Fibroblast of skin of back (primary cell): ENCODE measurements at regions not wholly inside any gene's neighbourhood (a gene's known extent, or its start where the extent isn't known, plus 50 kb on each side); places are given as distances from the start of the nearest gene placed in this dataset.

Source experiments
- DNase-seq: peaks from one replicate; pipeline ENCODE4 v3.0.0-alpha.2; 2013

DNA sequence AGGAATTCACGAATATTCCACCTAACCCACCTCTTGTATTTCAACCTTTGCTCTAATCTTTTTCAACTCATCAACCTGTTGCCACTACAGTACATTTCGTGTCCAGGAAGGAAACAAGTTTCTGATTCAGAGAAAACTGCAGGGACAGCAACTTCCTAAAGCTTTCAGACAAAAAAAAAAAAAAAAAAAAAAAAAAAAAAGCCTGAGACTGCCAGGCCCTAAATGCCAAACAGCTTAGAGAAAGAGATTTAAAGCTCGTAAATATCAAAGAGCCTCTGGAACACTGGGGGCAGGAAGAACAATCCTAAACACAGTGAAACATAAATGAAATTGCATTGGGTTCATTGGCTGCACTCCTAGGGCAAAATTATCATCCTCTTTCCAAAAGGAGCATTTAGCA lies 411.2 kb upstream of the SPTLC3 start:
- DNase-seq: no peak

DNA sequence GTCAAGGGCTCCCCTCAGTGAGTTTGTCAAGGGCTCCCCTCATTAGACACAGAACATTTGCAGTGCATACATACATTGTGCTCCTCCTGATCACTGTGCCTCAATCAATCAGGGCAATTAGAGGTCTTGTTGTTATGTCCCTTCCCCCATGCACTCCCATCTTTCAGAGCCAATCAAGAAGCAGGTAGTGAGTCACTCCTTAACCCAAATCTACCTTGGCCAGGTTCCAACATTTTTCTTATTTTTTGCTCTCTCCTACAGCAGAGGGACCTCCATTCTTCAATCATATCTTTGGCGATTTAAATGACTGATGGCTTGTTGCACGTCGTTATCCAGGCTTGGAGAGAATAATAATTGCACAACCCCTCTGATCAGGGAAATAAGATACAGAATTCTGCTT lies 409.9 kb upstream of the SPTLC3 start:
- no peak for DNase-seq

DNA sequence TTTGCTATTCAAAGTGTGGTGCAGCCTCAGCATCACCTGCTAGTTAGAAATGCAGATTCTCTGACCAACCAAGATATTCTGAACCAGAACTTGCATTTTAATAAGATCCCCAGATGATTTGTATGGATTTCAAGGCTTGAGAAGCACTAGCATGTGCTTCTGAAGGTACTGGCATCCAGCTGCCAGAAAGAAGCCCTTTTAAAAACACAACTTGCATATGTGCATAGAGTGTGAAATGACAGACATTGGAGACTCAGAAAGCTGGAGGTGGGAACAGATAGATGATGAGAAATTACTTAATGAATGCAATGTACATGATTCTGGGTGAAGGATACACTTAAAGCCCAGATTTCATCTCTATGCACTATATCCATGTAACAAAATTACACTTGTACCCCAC lies 409.3 kb upstream of the SPTLC3 start:
- DNase-seq: no peak

DNA sequence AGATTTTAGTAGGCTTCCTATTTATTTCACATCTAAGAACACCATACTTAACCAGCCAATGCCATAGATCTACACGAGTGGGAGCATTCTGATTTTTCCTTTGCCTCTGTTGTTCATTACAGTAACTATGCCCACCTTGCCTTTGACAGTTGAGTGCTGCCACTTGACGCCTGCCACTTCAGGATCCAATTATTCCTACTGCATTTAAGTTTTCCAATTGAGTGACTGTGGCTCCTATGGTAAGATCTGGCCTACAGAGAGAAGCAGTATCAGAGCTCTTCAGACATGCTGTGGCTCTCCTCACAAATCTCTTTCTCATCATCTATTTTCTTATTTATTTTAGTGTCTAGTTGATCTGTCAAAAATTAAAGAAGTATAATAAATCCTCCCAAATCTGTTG lies 403.0 kb upstream of the SPTLC3 start:
- DNase-seq: no peak

DNA sequence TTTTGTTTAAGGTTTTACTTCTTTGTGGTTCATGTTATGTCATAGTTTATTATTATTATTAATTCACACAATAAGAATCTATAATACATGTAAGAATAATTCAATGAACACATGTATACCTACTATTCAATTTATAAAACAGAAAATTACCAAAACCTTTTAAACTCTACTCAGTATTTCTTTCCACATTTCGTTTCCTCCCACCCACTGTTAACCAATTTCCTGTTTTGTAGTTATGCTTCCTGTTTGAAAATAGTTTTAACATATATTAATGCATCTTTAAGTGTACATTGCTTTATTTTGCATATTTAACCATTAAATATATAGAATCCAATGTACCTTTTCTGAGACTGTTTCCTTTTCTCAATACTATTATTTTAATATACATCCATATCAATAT lies 397.9 kb upstream of the SPTLC3 start:
- DNase-seq: no peak

DNA sequence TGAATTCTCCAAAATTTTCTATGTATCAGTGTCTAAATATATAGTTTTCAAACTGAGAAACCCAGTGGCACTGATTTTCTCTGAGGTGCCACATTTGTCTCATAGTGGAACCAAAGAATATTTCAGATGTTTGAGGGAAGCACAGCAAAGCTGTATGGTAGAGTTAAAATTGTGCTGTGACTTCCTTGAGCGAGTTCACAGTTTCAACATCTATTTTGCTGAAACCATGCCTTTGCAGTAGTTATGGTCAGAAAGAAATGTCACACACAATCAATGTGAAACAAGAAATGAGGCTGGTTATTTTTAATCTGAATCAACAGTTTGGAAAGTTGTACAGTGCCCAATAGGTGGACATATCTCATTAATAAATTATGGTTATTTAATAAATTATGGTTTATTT lies 394.0 kb upstream of the SPTLC3 start:
- DNase-seq: no peak

DNA sequence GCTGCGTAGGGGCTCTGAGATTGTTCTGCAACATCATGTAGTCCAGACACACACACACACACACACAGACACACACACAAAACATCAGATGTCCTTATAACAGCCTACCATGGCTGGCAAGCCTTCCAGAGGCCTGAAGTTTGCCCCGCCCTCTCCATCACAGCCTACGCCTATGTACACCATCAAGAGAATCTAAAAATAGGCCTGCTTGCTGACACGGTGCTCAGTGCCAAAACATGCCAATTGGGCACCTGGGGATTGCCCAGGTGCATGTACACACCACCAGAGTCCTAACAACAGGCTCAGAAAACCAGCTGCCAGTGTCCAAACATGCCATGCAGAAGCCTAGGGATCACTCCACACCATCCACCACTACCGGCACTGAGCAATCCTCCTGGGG lies 391.7 kb upstream of the SPTLC3 start:
- no peak for DNase-seq

DNA sequence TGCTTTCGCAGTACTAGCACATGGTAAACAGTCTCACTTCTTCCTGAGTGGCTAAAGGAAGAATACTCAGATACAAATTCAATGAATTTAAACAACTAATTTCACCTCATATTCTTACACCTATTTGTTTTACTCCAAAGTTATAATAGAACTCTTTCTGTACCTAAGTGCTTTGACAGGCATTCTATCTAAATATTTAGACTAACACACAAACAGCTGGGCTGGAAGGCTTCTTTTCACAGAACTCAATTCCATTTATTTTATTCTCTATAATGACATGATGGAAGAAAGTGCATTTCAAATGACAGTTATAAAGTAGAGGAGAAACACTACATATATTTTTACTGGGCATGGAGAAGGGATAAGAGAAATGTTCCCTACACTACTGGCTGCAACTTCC lies 384.9 kb upstream of the SPTLC3 start:
- no peak for DNase-seq

DNA sequence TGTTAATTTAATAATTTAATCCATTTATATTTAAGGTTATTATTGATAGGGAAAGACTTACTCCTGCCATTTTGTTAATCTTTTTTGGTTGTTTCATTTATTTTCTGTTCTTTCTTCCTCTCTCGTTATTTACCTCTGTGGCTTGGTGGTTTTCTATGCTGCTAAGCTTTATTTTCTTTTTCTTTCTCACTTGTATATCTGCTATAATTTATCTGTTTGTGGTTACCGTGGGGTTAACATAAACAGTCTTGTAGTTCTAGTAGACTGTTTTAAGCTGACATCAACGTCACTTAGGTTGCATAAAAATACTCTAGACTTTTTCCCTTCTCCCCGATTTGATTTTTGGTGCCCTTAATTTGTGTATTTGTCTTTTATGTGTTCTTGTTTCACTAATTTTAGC lies 381.3 kb upstream of the SPTLC3 start:
- no peak for DNase-seq

DNA sequence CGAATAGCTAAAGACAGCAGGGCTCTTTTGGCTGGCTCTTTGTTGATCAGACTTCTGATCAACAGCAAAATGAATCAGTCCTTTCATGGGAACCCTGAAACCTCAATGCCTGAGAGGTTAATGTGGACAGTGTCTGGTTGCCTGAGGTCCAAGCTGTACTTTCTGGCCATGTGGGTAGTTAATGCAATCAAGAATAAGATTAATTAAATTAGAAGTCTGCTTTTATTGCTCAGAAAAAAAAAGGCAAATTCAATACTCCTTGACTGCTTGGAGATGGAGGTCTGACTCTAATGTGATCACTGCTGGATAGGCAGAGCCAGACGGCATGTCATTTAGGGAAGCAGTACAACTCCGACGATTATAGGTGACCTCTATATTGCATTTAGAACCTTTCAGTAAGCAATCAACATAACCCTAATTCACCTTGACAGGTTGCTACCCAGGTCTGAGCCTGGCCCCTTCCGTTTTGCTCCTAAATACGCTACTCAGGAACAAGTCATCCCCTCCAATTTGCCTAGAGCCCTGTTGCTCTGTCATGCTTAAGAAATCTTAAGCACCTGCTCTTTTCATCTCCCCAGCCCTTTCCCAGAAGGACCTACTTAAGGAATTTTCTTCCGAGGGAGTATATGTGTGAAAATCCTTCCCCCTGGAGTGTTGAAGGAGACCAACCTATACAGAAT lies 370.0 kb upstream of the SPTLC3 start:
- no peak for DNase-seq

DNA sequence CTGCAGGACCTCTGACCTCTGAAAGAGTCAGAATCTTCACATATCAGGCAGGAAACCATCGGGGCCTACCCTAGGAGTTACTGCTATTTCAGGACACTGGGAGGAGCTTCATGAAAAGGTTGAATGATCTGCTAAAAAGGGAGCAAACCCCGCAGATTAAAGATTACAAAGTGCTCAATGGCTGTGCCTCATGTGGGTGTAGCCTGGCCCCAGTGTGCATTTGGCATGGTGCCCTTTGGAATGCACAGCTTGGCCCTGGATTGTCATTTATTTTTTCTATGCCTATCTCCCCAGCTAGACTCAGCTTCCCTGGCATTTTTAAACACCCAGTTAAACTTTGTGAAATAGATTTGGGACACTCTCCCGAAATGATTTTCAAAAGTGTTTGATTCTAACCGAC lies 368.5 kb upstream of the SPTLC3 start:
- no peak for DNase-seq

DNA sequence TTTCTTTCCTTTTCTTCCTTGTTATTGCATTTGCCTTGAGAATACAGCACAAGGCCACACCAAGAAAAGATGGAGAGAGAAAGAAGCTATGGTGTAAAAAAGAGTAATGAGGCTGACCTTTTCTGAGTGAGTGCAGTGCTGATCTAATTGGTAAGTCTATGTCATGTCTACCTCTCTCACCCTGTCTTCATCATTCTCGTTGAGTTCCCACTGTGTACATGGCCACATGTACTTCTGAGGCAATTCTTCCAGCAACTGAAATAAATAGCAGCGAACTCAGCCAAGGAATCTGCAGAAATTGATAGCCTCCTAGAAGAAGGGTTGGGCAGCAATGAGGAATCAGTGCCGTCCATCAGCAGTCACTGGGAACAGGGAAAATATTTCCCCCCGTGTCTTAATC lies 367.2 kb upstream of the SPTLC3 start:
- DNase-seq: no peak

DNA sequence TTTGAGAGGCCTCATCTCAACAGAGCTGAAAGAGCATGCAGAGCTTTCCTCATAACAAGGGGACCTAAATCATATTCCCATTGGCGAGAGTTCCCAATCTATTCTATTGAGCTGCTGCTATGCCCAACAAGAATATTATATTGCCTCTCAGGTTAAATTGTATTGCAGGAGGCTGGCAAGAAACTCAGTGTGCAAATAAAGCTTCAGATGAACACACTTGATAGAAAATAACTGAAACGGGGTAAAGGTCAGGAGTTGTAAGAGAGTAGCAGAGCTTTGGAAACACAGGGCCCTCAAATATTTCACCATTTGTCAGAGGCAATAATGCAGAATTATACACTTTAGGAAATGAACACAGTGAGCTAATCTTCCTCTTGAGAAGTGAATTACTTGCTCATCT lies 364.3 kb upstream of the SPTLC3 start:
- no peak for DNase-seq

DNA sequence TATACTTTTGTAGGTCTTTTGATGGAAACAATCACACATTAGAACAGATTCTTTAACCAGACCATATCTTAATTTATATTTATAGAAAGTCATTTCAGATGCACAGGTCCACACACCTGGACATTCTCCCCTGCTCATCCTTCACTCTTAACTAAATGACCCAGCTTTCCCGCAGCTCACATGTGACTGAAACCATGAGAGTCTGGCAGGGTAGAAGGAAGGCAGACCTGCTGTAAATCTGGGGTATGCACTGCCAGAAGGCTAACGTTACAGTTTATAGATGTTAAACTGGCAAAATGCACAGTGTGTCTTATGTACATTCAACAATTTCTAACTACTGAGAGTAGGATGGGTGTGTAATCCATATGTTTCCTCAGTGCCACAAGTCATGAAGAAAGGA lies 359.5 kb upstream of the SPTLC3 start:
- no peak for DNase-seq

DNA sequence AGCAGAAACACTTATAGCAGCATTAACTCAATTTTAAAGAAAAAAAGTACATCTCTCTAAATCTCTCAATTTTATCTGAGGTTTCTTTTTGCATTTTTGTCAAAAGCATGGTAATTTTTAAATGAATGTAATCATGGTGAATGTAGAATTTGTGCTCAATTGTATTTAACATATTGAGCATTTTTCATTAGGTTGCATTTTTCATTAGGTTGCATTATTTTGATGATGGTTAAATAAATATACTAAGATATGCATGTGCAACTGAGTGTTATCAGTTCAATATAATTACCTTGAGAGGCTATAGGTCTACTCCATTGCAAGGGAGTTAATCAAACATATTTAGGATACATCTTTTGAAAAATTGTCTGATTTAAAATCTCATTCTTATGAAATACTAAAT lies 355.1 kb upstream of the SPTLC3 start:
- DNase-seq: no peak

DNA sequence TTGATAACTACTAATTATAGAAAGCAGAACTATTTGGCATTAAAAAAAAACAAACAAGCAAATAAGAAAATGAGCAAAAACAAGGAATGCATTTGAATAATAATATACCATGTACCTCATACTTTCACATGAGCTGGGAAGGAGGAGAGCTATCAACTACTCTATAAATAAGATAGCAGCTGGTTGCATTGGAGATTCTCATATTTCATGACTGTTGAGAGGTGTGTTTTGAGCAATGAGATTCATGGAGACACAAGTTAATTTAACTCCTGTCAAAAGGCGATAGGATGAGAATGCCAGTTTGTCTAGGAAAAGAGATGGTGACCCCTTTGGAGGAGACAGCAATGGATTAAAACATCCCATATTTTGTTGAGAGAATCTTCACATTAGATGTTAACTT lies 348.8 kb upstream of the SPTLC3 start:
- no peak for DNase-seq

DNA sequence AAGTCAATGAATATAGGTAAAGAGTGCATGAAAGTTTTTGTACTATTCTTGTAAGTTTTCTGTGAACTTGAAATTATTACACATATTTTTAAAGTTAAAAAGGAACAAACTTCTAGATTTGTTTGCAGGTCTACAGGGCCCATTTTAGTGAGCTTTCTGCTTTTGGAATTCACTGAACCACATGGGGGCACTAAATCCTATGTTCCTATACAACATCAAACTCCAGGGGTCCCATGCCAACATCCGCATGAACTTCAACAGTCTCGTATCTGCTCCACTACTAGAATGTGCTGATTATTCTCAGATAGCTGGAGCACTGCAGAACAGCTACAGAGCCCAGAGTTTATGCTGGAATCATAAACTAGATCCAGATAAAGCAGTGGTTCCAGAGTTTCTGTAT lies 347.9 kb upstream of the SPTLC3 start:
- DNase-seq: no peak

DNA sequence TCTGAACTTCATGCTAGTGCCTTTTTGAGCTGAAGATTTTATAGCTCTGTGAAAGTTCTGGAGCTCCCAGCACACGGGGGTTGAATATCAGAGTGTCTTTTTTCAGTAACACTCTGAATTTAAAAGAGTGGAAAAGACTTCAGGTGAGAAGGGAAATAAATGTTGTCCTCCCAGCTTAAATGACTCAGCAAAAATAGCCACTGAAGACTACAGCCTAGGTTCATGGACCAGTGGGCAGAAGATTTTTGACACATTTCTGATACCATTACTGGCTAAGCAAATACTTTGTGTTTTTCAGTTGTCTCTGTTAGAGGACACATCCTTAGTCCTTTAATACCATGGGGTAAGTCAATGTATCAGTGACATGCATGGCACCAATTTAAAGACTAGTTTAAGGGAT lies 338.5 kb upstream of the SPTLC3 start:
- no peak for DNase-seq

DNA sequence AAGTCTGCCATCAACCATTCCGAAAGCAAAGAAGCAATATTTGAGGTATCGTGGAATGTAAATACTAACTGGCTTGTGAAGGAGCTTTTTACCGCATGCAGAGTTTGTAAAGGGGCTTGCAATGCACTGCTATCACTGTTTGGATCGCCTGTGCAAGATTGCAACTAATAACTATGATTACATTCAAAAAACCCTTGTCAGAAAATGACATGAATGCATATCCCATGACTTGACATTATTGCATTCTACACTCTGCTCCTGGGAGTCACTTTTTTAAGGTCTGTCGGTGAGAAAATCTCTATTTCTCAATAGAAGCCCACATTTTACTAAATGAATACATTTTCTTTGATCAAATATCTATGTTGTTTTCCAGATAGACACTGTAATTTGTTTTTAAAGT lies 335.4 kb upstream of the SPTLC3 start:
- DNase-seq: no peak

DNA sequence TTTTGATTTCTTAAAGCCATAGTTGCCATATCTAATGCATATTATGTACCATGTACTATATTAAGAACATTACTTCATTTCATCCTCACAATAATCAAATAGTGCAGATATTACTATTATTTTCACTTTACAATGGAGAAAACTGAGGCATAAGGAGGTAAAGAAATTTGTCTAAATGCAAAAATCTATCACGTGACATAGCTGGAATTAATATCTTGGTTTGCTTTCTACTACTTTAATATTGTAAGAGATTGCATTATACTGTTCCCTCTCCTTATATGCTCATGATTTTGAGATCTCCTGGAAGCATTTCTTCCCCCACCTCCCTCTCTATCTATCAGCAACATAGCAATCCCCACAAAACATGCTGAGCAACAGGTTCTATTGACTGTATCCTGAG lies 330.8 kb upstream of the SPTLC3 start:
- DNase-seq: no peak

DNA sequence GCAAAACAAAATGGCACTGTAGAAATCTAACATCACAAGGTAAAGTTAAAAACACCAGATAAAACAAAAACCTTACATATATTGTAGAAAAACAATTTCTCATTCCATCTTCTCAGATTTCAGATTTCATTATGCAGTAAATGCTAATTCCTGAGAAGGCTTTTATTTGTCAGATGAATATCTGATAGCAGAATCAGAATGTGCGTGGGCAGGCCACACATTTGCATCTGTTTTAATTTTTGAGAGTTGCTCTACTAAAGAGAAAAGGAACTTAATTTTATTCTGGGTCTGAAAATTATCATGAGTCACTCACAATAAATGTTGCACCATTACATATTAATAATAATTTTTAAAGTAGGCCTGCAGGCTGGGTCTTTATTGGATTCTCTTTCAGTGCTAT lies 329.3 kb upstream of the SPTLC3 start:
- DNase-seq: no peak

DNA sequence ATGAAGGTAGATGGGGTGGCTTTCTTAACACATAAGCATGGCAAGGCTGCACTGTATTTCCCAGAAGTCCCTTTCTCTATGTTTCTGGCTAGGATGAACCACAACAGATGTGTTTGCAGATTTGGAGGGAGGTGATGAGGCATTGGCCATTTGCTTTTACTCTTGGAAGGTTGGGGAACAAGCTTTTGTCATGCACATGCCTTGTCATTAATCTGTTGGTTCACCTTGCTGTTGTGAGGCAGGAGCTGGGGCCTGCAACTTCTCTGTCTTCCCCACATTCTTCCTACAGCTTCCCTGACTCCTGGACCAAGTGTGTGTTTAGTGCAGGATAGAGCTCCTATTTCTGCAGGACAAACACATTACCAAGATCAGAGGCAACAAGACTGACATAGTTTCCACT lies 326.2 kb upstream of the SPTLC3 start:
- no peak for DNase-seq

DNA sequence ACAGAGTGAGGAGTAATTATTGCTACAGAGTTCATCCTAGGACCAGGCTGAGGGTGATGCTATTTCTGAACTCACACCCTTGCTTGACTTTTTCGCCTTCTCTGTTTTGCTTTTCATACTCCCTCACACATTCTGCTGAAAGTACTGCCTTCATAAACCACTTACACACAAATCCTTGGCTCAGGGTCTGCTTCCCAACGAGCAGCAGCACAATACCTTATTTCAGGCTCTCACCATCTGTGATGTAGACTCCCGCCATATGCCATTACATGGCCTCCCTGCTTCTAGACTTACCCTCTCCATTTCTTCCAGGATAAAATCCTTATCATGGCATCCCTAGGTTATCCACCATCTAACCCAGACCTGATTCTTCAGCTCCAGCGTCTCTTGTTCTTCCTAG lies 321.3 kb upstream of the SPTLC3 start:
- DNase-seq: no peak

DNA sequence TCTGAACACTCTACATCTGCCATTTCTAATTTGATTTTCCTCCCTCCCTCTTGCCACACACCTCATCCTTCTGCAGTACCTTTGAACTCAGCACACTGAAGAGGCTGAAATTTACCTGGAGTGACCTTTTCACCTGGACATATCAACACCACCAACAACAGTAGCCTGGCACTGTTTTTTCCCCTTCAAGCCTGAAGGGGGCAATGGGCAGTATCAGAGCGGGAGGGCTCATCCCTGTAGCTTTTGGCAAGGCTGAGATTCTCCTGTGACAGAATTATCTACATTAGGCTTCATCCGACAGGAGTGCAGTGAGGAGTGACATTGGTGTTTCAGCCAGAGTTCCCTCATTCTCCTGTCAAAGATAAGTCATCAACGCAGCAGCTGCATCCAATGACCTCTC lies 312.8 kb upstream of the SPTLC3 start:
- no peak for DNase-seq

DNA sequence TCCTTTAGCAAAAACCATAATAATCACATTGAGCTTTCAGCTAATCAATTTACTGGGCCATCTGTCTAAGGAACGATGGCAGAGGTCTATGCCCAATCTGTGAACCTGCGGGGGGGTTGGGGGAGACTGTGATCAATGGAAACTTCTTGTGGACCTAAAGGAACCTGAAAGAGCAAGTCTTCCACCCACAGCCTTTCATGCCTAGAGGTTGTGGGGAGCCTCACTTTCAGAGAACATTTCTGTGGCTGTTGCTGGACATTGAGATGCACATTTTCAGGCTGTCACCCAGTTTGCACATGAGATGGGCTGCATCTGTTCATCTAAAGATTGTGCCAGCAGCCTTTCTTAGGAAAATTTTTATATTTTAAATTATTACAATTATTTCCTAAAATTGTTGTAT lies 310.0 kb upstream of the SPTLC3 start:
- DNase-seq: no peak
